ENCODE measurements at regions not wholly inside any gene's neighbourhood (a gene's known extent, or its start where the extent isn't known, plus 50 kb on each side); places are given as distances from the start of the nearest gene placed in this dataset.

- WGBS, 2 donors (ENCODE audit: low coverage in 1 of 2): 66 to 86% methylated on average over 1 to 7 of the region's 7 CpGs
- Histone ChIP-seq H3K27me3 (no peaks in the 10 kb centered on the region), H3K9me3 (no peaks in the 10 kb centered on the region), H3K4me3 (no peak overlapping the region), H3K27ac (no peak overlapping the region), H3K36me3 (no peaks in the 10 kb centered on the region), H3K4me1 (no peaks in the 10 kb centered on the region)
- in situ Hi-C loops (cut with MboI; ENCODE audit: low pct_ligation_motif_present in 1 of 4, low pct_unique_long_range_greater_than_20kb in 1 of 4, low sequenced_read_pairs in 3 of 4): no loop called here
- TF ChIP-seq CTCF (IDR thresholded peaks at IDR 0.05): no peak
- no peak for TF ChIP-seq POLR2AphosphoS5 (IDR thresholded peaks at IDR 0.05)
- no peak for TF ChIP-seq POLR2A (IDR thresholded peaks at IDR 0.05)
- intact Hi-C loops (cut with DNase I; ENCODE audit: low total_unique reads): no loop called here
- no peak for DNase-seq
Observed at GRCh38 chr2:15780234-15780633, 160.1 kb upstream of the MYCN start.

- DNase-seq: no peak
- Histone ChIP-seq H3K36me3 (no peaks in the 10 kb centered on the region), H3K27ac (no peak overlapping the region), H3K27me3 (no peaks in the 10 kb centered on the region), H3K4me1 (no peaks in the 10 kb centered on the region), H3K4me3 (no peak overlapping the region), H3K9me3 (no peaks in the 10 kb centered on the region)
- 80% methylated on average over 9 of the region's 9 CpGs; no CpG with 5 or more reads in 1 of the 2 donors for WGBS, 2 donors (ENCODE audit: low coverage in 1 of 2)
- TF ChIP-seq POLR2AphosphoS5 (IDR thresholded peaks at IDR 0.05) (no peak), POLR2A (IDR thresholded peaks at IDR 0.05) (no peak), CTCF (IDR thresholded peaks at IDR 0.05) (no peak), EP300 (IDR thresholded peaks at IDR 0.05; ENCODE audit: low read depth) (no peak)
- intact Hi-C loops (cut with DNase I; ENCODE audit: low total_unique reads): no loop called here
- in situ Hi-C loops (cut with MboI; ENCODE audit: low pct_ligation_motif_present in 1 of 4, low pct_unique_long_range_greater_than_20kb in 1 of 4, low sequenced_read_pairs in 3 of 4): no loop called here
Observed at GRCh38 chr2:15780912-15781574, 159.3 kb upstream of the MYCN start.

- in situ Hi-C loops (cut with MboI; ENCODE audit: low pct_ligation_motif_present in 1 of 4, low pct_unique_long_range_greater_than_20kb in 1 of 4, low sequenced_read_pairs in 3 of 4) (no loop called here), intact Hi-C loops (cut with DNase I; ENCODE audit: low total_unique reads) (no loop called here)
- DNase-seq: no peak
- Histone ChIP-seq H3K4me1 (no peaks in the 10 kb centered on the region), H3K36me3 (no peaks in the 10 kb centered on the region), H3K4me3 (no peak overlapping the region), H3K27me3 (no peaks in the 10 kb centered on the region), H3K9me3 (no peaks in the 10 kb centered on the region), H3K27ac (no peak overlapping the region)
- no peak for TF ChIP-seq EP300 (IDR thresholded peaks at IDR 0.05; ENCODE audit: low read depth)
- no peak for TF ChIP-seq POLR2AphosphoS5 (IDR thresholded peaks at IDR 0.05)
- TF ChIP-seq CTCF (IDR thresholded peaks at IDR 0.05): no peak
- TF ChIP-seq POLR2A (IDR thresholded peaks at IDR 0.05): no peak
- WGBS, 2 donors (ENCODE audit: low coverage in 1 of 2): 49% methylated on average over 16 of the region's 16 CpGs; no CpG with 5 or more reads in 1 of the 2 donors
Observed at GRCh38 chr2:15782009-15782751, 158.2 kb upstream of the MYCN start.

- Histone ChIP-seq H3K4me3 (no peak overlapping the region), H3K4me1 (no peaks in the 10 kb centered on the region), H3K36me3 (no peaks in the 10 kb centered on the region), H3K27me3 (no peaks in the 10 kb centered on the region), H3K27ac (no peak overlapping the region), H3K9me3 (no peaks in the 10 kb centered on the region)
- in situ Hi-C loops (cut with MboI; ENCODE audit: low pct_ligation_motif_present in 1 of 4, low pct_unique_long_range_greater_than_20kb in 1 of 4, low sequenced_read_pairs in 3 of 4) (no loop called here), intact Hi-C loops (cut with DNase I; ENCODE audit: low total_unique reads) (no loop called here)
- TF ChIP-seq POLR2A (IDR thresholded peaks at IDR 0.05) (no peak), POLR2AphosphoS5 (IDR thresholded peaks at IDR 0.05) (no peak), CTCF (IDR thresholded peaks at IDR 0.05) (no peak), EP300 (IDR thresholded peaks at IDR 0.05; ENCODE audit: low read depth) (no peak)
- 79 to 80% methylated on average over 2 to 7 of the region's 7 CpGs for WGBS, 2 donors (ENCODE audit: low coverage in 1 of 2)
- DNase-seq: no peak
Observed at GRCh38 chr2:15782769-15783294, 157.5 kb upstream of the MYCN start.

All from transverse colon (tissue), 4 donors.